ENCODE measurements at regions not wholly inside any gene's neighbourhood (a gene's known extent, or its start where the extent isn't known, plus 50 kb on each side); places are given as distances from the start of the nearest gene placed in this dataset.

DNA sequence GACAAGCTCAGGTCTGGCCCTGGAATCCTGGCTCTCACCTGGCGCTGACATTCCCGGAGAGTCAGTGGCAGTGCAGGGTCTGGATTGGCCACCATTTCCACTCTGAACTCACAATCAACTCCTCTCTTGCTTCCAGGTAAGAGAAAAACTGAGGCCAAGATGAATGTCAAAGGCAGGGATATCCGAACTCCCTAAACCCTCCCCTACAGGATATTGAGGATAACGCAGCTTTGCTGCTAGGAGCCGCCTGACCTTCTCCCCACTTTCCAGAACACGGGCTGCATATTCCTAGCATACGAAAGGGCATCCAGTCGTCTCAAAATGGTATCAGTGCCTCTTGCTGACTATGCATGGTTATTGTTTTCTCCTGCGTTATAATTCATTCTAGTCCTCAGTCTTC lies 473.4 kb downstream of the SOX9 start:
- Histone ChIP-seq H2AFZ (ENCODE audit: low read length) (no peak overlapping the region), H4K20me1 (ENCODE audit: insufficient read depth, low read length) (no peaks in the 10 kb centered on the region), H3K4me2 (ENCODE audit: low read depth, low read length) (no peak overlapping the region), H3K36me3 (replicated peaks; ENCODE audit: insufficient read depth, low read length) (no peaks in the 10 kb centered on the region), H3K79me2 (ENCODE audit: low read length) (peaks cover 33% of the 10 kb centered on the region), H3K9ac (ENCODE audit: low read length) (no peak overlapping the region), H3K4me1 (ENCODE audit: low read length) (peaks cover 20% of the 10 kb centered on the region), H3F3A (ENCODE audit: insufficient read depth, low read length) (peaks cover 36% of the 10 kb centered on the region), H3K9me3 (replicated peaks; ENCODE audit: insufficient read depth, low read length) (no peaks in the 10 kb centered on the region), H3K27ac (ENCODE audit: low read length) (no peak overlapping the region), H3K27me3 (replicated peaks; ENCODE audit: insufficient read depth, low read length) (no peaks in the 10 kb centered on the region), H3K4me3 (ENCODE audit: low read length) (no peak overlapping the region), H3K9me2 (replicated peaks; ENCODE audit: insufficient read depth, low read length) (no peaks in the 10 kb centered on the region)
- no peak for DNase-seq
- no peak for TF ChIP-seq EZH2 (optimal IDR thresholded peaks at IDR 0.05; ENCODE audit: low read depth, low read length)
- TF ChIP-seq, protein P1, sequence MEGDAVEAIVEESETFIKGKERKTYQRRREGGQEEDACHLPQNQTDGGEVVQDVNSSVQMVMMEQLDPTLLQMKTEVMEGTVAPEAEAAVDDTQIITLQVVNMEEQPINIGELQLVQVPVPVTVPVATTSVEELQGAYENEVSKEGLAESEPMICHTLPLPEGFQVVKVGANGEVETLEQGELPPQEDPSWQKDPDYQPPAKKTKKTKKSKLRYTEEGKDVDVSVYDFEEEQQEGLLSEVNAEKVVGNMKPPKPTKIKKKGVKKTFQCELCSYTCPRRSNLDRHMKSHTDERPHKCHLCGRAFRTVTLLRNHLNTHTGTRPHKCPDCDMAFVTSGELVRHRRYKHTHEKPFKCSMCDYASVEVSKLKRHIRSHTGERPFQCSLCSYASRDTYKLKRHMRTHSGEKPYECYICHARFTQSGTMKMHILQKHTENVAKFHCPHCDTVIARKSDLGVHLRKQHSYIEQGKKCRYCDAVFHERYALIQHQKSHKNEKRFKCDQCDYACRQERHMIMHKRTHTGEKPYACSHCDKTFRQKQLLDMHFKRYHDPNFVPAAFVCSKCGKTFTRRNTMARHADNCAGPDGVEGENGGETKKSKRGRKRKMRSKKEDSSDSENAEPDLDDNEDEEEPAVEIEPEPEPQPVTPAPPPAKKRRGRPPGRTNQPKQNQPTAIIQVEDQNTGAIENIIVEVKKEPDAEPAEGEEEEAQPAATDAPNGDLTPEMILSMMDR (IDR thresholded peaks at IDR 0.05; ENCODE audit: low read length): no peak
- no peak for TF ChIP-seq EZH2phosphoT487 (IDR thresholded peaks at IDR 0.05; ENCODE audit: low read length)
